Osteocyte (in vitro differentiated cells): ENCODE measurements at regions not wholly inside any gene's neighbourhood (a gene's known extent, or its start where the extent isn't known, plus 50 kb on each side); places are given as distances from the start of the nearest gene placed in this dataset.

ENCODE experiments used
- DNase-seq: peaks from one replicate; pipeline ENCODE4 v3.0.0; 2021; ENCODE audit warnings: mixed read lengths; ENCODE audit not compliant: unreplicated experiment; ENCODE audit errors: extremely low spot score
- H3K27ac Mint-ChIP-seq: one replicate; pipeline ENCODE4 v1.8.0; 2021; ENCODE audit warnings: mild to moderate bottlenecking, mixed read lengths; ENCODE audit not compliant: unreplicated experiment
- H3K27me3 Mint-ChIP-seq: one replicate; pipeline ENCODE4 v1.8.0; 2021; ENCODE audit warnings: mixed read lengths; ENCODE audit not compliant: unreplicated experiment
- H3K36me3 Mint-ChIP-seq: one replicate; pipeline ENCODE4 v1.8.0; 2021; ENCODE audit warnings: mixed read lengths; ENCODE audit not compliant: unreplicated experiment
- H3K4me1 Mint-ChIP-seq: one replicate; pipeline ENCODE4 v1.8.0; 2021; ENCODE audit warnings: mixed read lengths; ENCODE audit not compliant: unreplicated experiment
- H3K4me3 Mint-ChIP-seq: one replicate; pipeline ENCODE4 v1.8.0; 2021; ENCODE audit warnings: mild to moderate bottlenecking, moderate library complexity, mixed read lengths; ENCODE audit not compliant: unreplicated experiment
- H3K9me3 Mint-ChIP-seq: one replicate; pipeline ENCODE4 v1.8.0; 2021; ENCODE audit warnings: mixed read lengths; ENCODE audit not compliant: unreplicated experiment
- TF ChIP-seq, protein P1 (sequence below): fragments of 200-600 bp; sonication (generic); IDR thresholded peaks from 2 replicates; pipeline ENCODE4 v1.5.0; 2021; ENCODE audit warnings: antibody characterized with exemption, mild to moderate bottlenecking, moderate library complexity

DNA sequence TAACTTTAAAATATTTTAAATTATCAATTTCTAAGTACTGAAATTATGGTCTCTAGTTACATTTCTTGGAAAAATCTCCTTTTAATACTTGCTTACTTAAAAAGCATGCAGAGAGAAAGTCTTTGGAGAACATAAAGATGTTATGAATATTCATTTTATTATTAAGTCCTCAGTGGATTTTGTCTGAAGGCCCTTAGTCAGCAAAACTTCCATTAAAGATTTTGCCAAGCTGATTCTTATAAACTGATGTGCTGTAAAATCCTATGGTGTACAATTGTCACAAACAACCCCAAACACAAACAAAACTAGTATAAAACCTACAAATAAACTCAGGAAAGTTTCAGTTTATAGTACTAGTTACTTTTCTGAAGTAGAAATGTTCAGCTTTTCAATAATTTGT lies 372.7 kb downstream of the MEI4 start:
- DNase-seq, result no peak
- no peaks in the 10 kb centered on the region for H3K9me3 Mint-ChIP-seq
- no peak overlapping the region for H3K4me3 Mint-ChIP-seq
- no peaks in the 10 kb centered on the region for H3K4me1 Mint-ChIP-seq
- TF ChIP-seq, protein P1, sequence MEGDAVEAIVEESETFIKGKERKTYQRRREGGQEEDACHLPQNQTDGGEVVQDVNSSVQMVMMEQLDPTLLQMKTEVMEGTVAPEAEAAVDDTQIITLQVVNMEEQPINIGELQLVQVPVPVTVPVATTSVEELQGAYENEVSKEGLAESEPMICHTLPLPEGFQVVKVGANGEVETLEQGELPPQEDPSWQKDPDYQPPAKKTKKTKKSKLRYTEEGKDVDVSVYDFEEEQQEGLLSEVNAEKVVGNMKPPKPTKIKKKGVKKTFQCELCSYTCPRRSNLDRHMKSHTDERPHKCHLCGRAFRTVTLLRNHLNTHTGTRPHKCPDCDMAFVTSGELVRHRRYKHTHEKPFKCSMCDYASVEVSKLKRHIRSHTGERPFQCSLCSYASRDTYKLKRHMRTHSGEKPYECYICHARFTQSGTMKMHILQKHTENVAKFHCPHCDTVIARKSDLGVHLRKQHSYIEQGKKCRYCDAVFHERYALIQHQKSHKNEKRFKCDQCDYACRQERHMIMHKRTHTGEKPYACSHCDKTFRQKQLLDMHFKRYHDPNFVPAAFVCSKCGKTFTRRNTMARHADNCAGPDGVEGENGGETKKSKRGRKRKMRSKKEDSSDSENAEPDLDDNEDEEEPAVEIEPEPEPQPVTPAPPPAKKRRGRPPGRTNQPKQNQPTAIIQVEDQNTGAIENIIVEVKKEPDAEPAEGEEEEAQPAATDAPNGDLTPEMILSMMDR, result no peak
- H3K27ac Mint-ChIP-seq, result no peak overlapping the region
- H3K27me3 Mint-ChIP-seq, result peaks cover 4% of the 10 kb centered on the region
- no peaks in the 10 kb centered on the region for H3K36me3 Mint-ChIP-seq

DNA sequence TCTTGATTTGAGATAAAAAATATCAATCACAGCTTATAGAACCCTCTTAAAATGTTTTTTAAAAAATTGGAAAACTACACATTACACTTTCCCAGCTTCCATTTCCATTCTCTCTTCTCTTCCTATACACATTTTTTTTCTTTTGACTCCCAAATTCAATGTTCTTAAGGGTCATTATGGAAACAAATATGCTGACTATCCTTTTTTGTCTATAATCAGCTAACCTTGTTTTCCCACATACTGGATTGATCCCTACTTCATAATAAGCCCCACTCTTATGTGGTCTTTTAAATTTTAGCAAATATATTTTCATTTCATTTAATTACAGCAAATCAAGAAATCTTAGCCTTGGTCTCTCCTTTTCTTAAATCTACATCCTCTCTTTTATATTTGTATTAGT lies 378.4 kb downstream of the MEI4 start:
- Mint-ChIP-seq H3K36me3 (no peaks in the 10 kb centered on the region), H3K4me3 (no peak overlapping the region), H3K27ac (no peak overlapping the region), H3K27me3 (no peaks in the 10 kb centered on the region), H3K4me1 (no peaks in the 10 kb centered on the region), H3K9me3 (no peaks in the 10 kb centered on the region)
- no peak for DNase-seq
- TF ChIP-seq, protein P1, result no peak

DNA sequence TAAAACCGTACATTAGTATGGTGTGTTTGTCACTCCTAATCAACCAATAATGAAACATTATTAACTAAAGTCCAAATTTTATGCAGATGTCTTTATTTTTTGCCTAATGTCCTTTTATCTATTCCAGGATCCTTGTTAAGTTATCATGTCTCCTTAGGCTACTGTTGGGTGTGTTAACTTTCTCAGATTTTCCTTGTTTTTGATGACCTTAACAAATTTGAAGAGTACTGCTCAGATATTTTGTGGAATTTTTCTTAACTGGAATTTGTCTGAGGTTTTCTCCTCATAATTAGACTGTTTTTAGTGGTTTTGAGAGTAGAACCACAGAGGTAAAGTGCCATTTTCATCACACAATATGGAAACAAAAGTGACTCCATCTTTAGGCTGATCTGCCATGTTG lies 406.3 kb downstream of the MEI4 start:
- TF ChIP-seq, protein P1, result no peak
- no peak overlapping the region for H3K4me3 Mint-ChIP-seq
- DNase-seq, result no peak
- peaks cover 5% of the 10 kb centered on the region for H3K9me3 Mint-ChIP-seq
- H3K36me3 Mint-ChIP-seq, result no peaks in the 10 kb centered on the region
- H3K4me1 Mint-ChIP-seq, result no peaks in the 10 kb centered on the region
- H3K27ac Mint-ChIP-seq, result no peak overlapping the region
- no peaks in the 10 kb centered on the region for H3K27me3 Mint-ChIP-seq

DNA sequence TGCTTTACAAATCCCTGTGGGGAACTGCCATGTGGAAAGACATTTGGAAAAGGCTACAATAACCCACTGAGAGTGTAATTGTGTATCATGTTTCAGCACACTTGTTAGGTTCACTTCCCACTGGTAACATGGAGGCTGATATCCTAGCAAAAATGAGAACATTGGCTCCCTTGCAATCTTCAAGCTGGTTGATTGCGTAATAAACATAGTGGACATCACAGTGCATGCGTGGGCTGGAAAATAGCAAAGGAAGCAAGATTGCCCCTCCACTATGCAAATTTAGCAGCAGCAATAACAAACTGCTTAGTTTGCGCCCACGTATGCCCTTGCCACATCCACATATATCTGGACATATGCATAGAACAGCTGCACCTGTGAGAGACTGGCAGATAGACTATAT lies 410.2 kb downstream of the MEI4 start:
- TF ChIP-seq, protein P1, result no peak
- DNase-seq, result no peak
- Mint-ChIP-seq H3K9me3 (no peaks in the 10 kb centered on the region), H3K4me3 (no peak overlapping the region), H3K4me1 (no peaks in the 10 kb centered on the region), H3K27ac (no peak overlapping the region), H3K27me3 (no peaks in the 10 kb centered on the region), H3K36me3 (no peaks in the 10 kb centered on the region)

DNA sequence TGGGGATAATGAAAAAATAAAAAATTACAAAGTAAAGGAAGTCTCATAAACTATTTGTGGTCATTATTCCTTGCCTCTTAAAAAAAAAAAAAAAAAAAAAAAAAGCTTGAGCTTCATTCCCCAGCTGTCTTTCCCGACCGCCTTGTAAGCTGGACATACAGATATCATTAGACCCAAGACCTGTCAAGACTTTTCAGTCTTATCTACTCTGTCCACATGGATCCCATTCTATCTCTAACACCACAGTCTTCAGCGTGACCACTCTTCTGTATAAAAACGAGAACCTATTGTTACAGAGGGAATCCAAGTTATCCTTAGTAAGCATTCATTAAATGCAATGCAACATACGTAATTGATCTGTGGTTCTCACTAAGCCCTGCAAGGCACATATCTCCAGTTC lies 423.5 kb downstream of the MEI4 start:
- DNase-seq, result no peak
- TF ChIP-seq, protein P1, result no peak
- Mint-ChIP-seq H3K36me3 (no peaks in the 10 kb centered on the region), H3K9me3 (no peaks in the 10 kb centered on the region), H3K4me1 (no peaks in the 10 kb centered on the region), H3K4me3 (no peak overlapping the region), H3K27ac (no peak overlapping the region), H3K27me3 (no peaks in the 10 kb centered on the region)
